WTC11 (cell line): ENCODE measurements at regions not wholly inside any gene's neighbourhood (a gene's known extent, or its start where the extent isn't known, plus 50 kb on each side); places are given as distances from the start of the nearest gene placed in this dataset.

Experiments
- ATAC-seq: fragments of 200-7000 bp; cut with Tn5 transposase; 2 replicates; pipeline ENCODE4 v1.10.0; 2021; ENCODE audit warnings: mild to moderate bottlenecking, moderate library complexity
- CTCF ChIA-PET: fragments of 300-600 bp; sonication (Branson Sonifier 250); formaldehyde crosslinking; loops from one replicate; lab custom pipeline; 2021; ENCODE audit warnings: antibody characterized with exemption; lab: Charles Lee
- POLR2A ChIA-PET: fragments of 350-600 bp; sonication (Branson Sonifier 250); formaldehyde crosslinking; loops from one replicate; lab custom pipeline; 2021; ENCODE audit warnings: antibody characterized with exemption; lab: Charles Lee
- DNase-seq: peaks from one replicate; pipeline ENCODE4 v3.0.0; 2021; ENCODE audit warnings: low spot score
- H3K27ac Mint-ChIP-seq: 2 replicates; pipeline ENCODE4 v1.8.0; 2021; ENCODE audit warnings: mixed read lengths
- H3K27me3 Mint-ChIP-seq: 2 replicates; pipeline ENCODE4 v1.8.0; 2021; ENCODE audit warnings: low read depth, mild to moderate bottlenecking, moderate library complexity, mixed read lengths
- H3K36me3 Mint-ChIP-seq: 2 replicates; pipeline ENCODE4 v1.8.0; 2021; ENCODE audit warnings: mixed read lengths
- H3K4me1 Mint-ChIP-seq: 2 replicates; pipeline ENCODE4 v1.8.0; 2022; ENCODE audit warnings: mixed read lengths
- H3K4me3 Mint-ChIP-seq: 2 replicates; pipeline ENCODE4 v1.8.0; 2021; ENCODE audit warnings: mild to moderate bottlenecking, moderate library complexity, mixed read lengths
- H3K9me3 Mint-ChIP-seq: 2 replicates; pipeline ENCODE4 v1.8.0; 2021; ENCODE audit warnings: mixed read lengths
- ARID4B ChIP-seq: sonication (generic); formaldehyde crosslinking; IDR thresholded peaks from 2 replicates; pipeline ENCODE4 v1.8.0; 2023; ENCODE audit warnings: missing genetic modification reagents, mild to moderate bottlenecking, borderline replicate concordance
- ATF1 ChIP-seq: sonication (generic); formaldehyde crosslinking; IDR thresholded peaks from 2 replicates; pipeline ENCODE4 v1.8.1; 2023; ENCODE audit warnings: mild to moderate bottlenecking, moderate library complexity, missing genetic modification reagents
- CREB1 ChIP-seq: sonication (generic); formaldehyde crosslinking; IDR thresholded peaks from 2 replicates; pipeline ENCODE4 v1.8.0; 2023; ENCODE audit warnings: mild to moderate bottlenecking, missing genetic modification reagents
- ELF4 ChIP-seq: sonication (generic); formaldehyde crosslinking; IDR thresholded peaks from 2 replicates; pipeline ENCODE4 v1.8.1; 2022; ENCODE audit warnings: low read depth, mild to moderate bottlenecking, moderate library complexity, missing genetic modification reagents
- ERG ChIP-seq: fragments of 250-450 bp; sonication (Bioruptor Pico); IDR thresholded peaks from 2 replicates; pipeline ENCODE4 v1.8.0; 2021; ENCODE audit warnings: mild to moderate bottlenecking
- HMGA2 ChIP-seq: fragments of 250-450 bp; sonication (Bioruptor Pico); IDR thresholded peaks from 2 replicates; pipeline ENCODE4 v1.4.0; 2021; ENCODE audit warnings: mild to moderate bottlenecking, moderate library complexity
- MYBL2 ChIP-seq: sonication (generic); formaldehyde crosslinking; IDR thresholded peaks from 2 replicates; pipeline ENCODE4 v1.8.1; 2023; ENCODE audit warnings: mild to moderate bottlenecking, moderate library complexity, missing genetic modification reagents
- NFE2L1 ChIP-seq: sonication (generic); formaldehyde crosslinking; IDR thresholded peaks from 2 replicates; pipeline ENCODE4 v1.8.1; 2023; ENCODE audit warnings: missing genetic modification reagents
- PREB ChIP-seq: sonication (generic); formaldehyde crosslinking; IDR thresholded peaks from 2 replicates; pipeline ENCODE4 v1.8.1; 2022; ENCODE audit warnings: mild to moderate bottlenecking, missing genetic modification reagents, moderate library complexity, borderline replicate concordance
- TCF7 ChIP-seq: sonication (generic); formaldehyde crosslinking; IDR thresholded peaks from 2 replicates; pipeline ENCODE4 v1.8.0; 2022; ENCODE audit warnings: mild to moderate bottlenecking, low read depth, missing genetic modification reagents, moderate library complexity
- TEAD4 ChIP-seq: sonication (generic); formaldehyde crosslinking; IDR thresholded peaks from 2 replicates; pipeline ENCODE4 v1.8.0; 2022; ENCODE audit warnings: mild to moderate bottlenecking, missing genetic modification reagents
- ZBTB21 ChIP-seq: sonication (generic); formaldehyde crosslinking; IDR thresholded peaks from 2 replicates; pipeline ENCODE4 v1.8.1; 2023; ENCODE audit warnings: mild to moderate bottlenecking, missing genetic modification reagents, borderline replicate concordance
- ZNF232 ChIP-seq: sonication (generic); formaldehyde crosslinking; IDR thresholded peaks from 2 replicates; pipeline ENCODE4 v1.8.0; 2022; ENCODE audit warnings: mild to moderate bottlenecking, missing genetic modification reagents
- ZNF281 ChIP-seq: sonication (generic); formaldehyde crosslinking; IDR thresholded peaks from 2 replicates; pipeline ENCODE4 v1.8.0; 2023; ENCODE audit warnings: mild to moderate bottlenecking, missing genetic modification reagents
- ZNF317 ChIP-seq: sonication (generic); formaldehyde crosslinking; IDR thresholded peaks from 2 replicates; pipeline ENCODE4 v1.8.1; 2023; ENCODE audit warnings: low read depth, mild to moderate bottlenecking, moderate library complexity, missing genetic modification reagents, borderline replicate concordance
- ZNF532 ChIP-seq: fragments of 250-450 bp; sonication (Bioruptor Pico); IDR thresholded peaks from 2 replicates; pipeline ENCODE4 v1.9.0; 2021; ENCODE audit warnings: mild to moderate bottlenecking, borderline replicate concordance

GRCh38 chr11:119505861-119506260 is 82.9 kb upstream of the THY1 start:
- peaks cover 7% of the 10 kb centered on the region; the same call in 1 of the 2 replicates for H3K36me3 Mint-ChIP-seq
- H3K9me3 Mint-ChIP-seq: peaks cover 13% of the 10 kb centered on the region
- peaks cover 20% of the 10 kb centered on the region for H3K4me1 Mint-ChIP-seq
- no peak for TF ChIP-seq ZNF317 (CRISPR knock-in tag)
- TF ChIP-seq, all 79 proteins: peak for 0
- H3K4me3 Mint-ChIP-seq: no peak overlapping the region
- no peak for DNase-seq
- no peak overlapping the region for H3K27ac Mint-ChIP-seq
- H3K27me3 Mint-ChIP-seq: peaks cover 4% of the 10 kb centered on the region
- no peak for ATAC-seq
- CTCF ChIA-PET: interaction anchor here (0.6 to 1.0 kb wide), 4 partner anchors 10 to 137 kb away, joined by 3 to 6 read pairs (median 3); no protein-coding TSS in a partner anchor
- POLR2A ChIA-PET: no interaction called here

GRCh38 chr11:119505071-119505470 is 82.1 kb upstream of the THY1 start:
- POLR2A ChIA-PET: no interaction called here
- DNase-seq: no peak

GRCh38 chr11:119504371-119504770 is 81.4 kb upstream of the THY1 start:
- POLR2A ChIA-PET: no interaction called here
- peaks cover 13% of the 10 kb centered on the region for H3K9me3 Mint-ChIP-seq
- H3K4me3 Mint-ChIP-seq: no peak overlapping the region
- H3K27ac Mint-ChIP-seq: no peak overlapping the region
- H3K36me3 Mint-ChIP-seq: peaks cover 7% of the 10 kb centered on the region; the same call in 1 of the 2 replicates
- TF ChIP-seq MYBL2 (CRISPR knock-in tag): no peak
- no peak for TF ChIP-seq TEAD4 (CRISPR knock-in tag)
- no peak for TF ChIP-seq CREB1 (CRISPR knock-in tag)
- TF ChIP-seq ZNF532: no peak
- no peak for TF ChIP-seq PREB
- TF ChIP-seq ELF4 (CRISPR knock-in tag): no peak
- TF ChIP-seq HMGA2: no peak
- no peak for TF ChIP-seq ZBTB21 (CRISPR knock-in tag)
- TF ChIP-seq TCF7 (CRISPR knock-in tag): no peak
- TF ChIP-seq ARID4B (CRISPR knock-in tag): no peak
- no peak for TF ChIP-seq ZNF281 (CRISPR knock-in tag)
- no peak for TF ChIP-seq NFE2L1 (CRISPR knock-in tag)
- TF ChIP-seq ZNF232 (CRISPR knock-in tag): no peak
- no peak for TF ChIP-seq ERG (CRISPR knock-in tag)
- ATAC-seq (no peak), DNase-seq (no peak)
- H3K4me1 Mint-ChIP-seq: peaks cover 34% of the 10 kb centered on the region
- CTCF ChIA-PET: interaction anchor here (0.5 kb wide), 1 partner anchor 219 kb away, joined by 3 read pairs; no protein-coding TSS in a partner anchor
- peaks cover 4% of the 10 kb centered on the region for H3K27me3 Mint-ChIP-seq

More at GRCh38 chr11:119505071-119505470, 82.1 kb upstream of the THY1 start:
- no peak for ATAC-seq
- Mint-ChIP-seq H3K36me3 (peaks cover 7% of the 10 kb centered on the region; the same call in 1 of the 2 replicates), H3K27me3 (peaks cover 4% of the 10 kb centered on the region), H3K9me3 (peaks cover 13% of the 10 kb centered on the region), H3K4me3 (no peak overlapping the region), H3K27ac (no peak overlapping the region), H3K4me1 (peaks cover 28% of the 10 kb centered on the region)
- CTCF ChIA-PET: interaction anchor here (0.5 to 1.0 kb wide), 3 partner anchors 23 to 218 kb away, joined by 3 to 6 read pairs (median 3); no protein-coding TSS in a partner anchor
- TF ChIP-seq ATF1 (CRISPR knock-in tag): no peak
